HEK293T (cell line): ENCODE measurements at regions not wholly inside any gene's neighbourhood (a gene's known extent, or its start where the extent isn't known, plus 50 kb on each side); places are given as distances from the start of the nearest gene placed in this dataset.

ENCODE experiments used
- ELF4 ChIP-seq: fragments of 450-650 bp; IDR thresholded peaks from 2 replicates; pipeline ENCODE4 v1.6.1; 2017; ENCODE audit warnings: antibody characterized with exemption
- FOXA1 ChIP-seq: fragments of 450-650 bp; IDR thresholded peaks from 2 replicates; pipeline ENCODE4 v1.6.1; 2016; ENCODE audit warnings: mild to moderate bottlenecking
- FOXM1 ChIP-seq: fragments of 450-650 bp; IDR thresholded peaks from 2 replicates; pipeline ENCODE4 v1.6.1; 2017; ENCODE audit warnings: mild to moderate bottlenecking, borderline replicate concordance
- ZNF384 ChIP-seq: fragments of 450-650 bp; IDR thresholded peaks from 2 replicates; pipeline ENCODE4 v1.6.1; 2016

GRCh38 chr2:19078709-19079108, 279.7 kb downstream of the OSR1 start:
- TF ChIP-seq FOXM1: no peak
- TF ChIP-seq ZNF384: no peak
- no peak for TF ChIP-seq ELF4
- TF ChIP-seq FOXA1: no peak
